SK-N-SH (cell line): ENCODE measurements at regions not wholly inside any gene's neighbourhood (a gene's known extent, or its start where the extent isn't known, plus 50 kb on each side); places are given as distances from the start of the nearest gene placed in this dataset.

Experiments
- CTCF ChIA-PET: fragments of 300-600, 350-600 bp; formaldehyde crosslinking; extraction: SDS; loops from one replicate; lab custom pipeline; 2021; lab: Yijun Ruan, JAX
- POLR2A ChIA-PET: fragments of 350-600 bp; sonication (Branson Sonifier 250); formaldehyde crosslinking; extraction: SDS; loops from one replicate; lab custom pipeline; 2020; ENCODE audit warnings: antibody characterized with exemption, inconsistent platforms; lab: Yijun Ruan, JAX
- DNase-seq: peaks from one replicate; pipeline ENCODE4 v3.0.0; 2012
- H2AFZ ChIP-seq: fragments of 200-600 bp; sonication (generic); 2 replicates; pipeline ENCODE4 v1.8.1; 2016; ENCODE audit warnings: antibody characterized with exemption, mild to moderate bottlenecking, low read depth
- H3F3A ChIP-seq: fragments of 200-600 bp; sonication (generic); replicated peaks from 2 replicates; pipeline ENCODE3; 2016; ENCODE audit warnings: antibody characterized with exemption, mild to moderate bottlenecking; ENCODE audit not compliant: insufficient read depth
- H3K27ac ChIP-seq, 2 experiments: fragments of 200-500 bp in 1 of 2; fragments of 200-600 bp in 1 of 2; sonication (Bioruptor generic) in 1 of 2; sonication (generic), shearing (Covaris generic) in 1 of 2; 2 replicates each; pipeline versions ENCODE4 v1.5.1 to v1.6.1; 2014 to 2016; ENCODE audit warnings: low read depth in 2 of 2, inconsistent platforms in 1 of 2, low read length in 1 of 2, mild to moderate bottlenecking in 1 of 2, mixed read lengths in 1 of 2
- H3K27me3 ChIP-seq: fragments of 200-600 bp; sonication (generic), shearing (Covaris generic); 2 replicates; pipeline ENCODE4 v1.6.1; 2016; ENCODE audit warnings: mixed run types; ENCODE audit not compliant: insufficient read depth
- H3K36me3 ChIP-seq, 2 experiments: fragments of 200-500 bp in 1 of 2; fragments of 200-600 bp in 1 of 2; sonication (Bioruptor generic) in 1 of 2; sonication (generic) in 1 of 2; replicated peaks in 1 of 2; 2 replicates each; pipeline versions ENCODE3 to v1.5.1; 2014 to 2016; ENCODE audit warnings: low read length in 1 of 2, mild to moderate bottlenecking in 1 of 2; ENCODE audit not compliant: insufficient read depth in 2 of 2, control insufficient read depth in 1 of 2
- H3K4me1 ChIP-seq, 2 experiments: fragments of 200-500 bp in 1 of 2; fragments of 200-600 bp in 1 of 2; sonication (Bioruptor generic) in 1 of 2; sonication (generic), shearing (Covaris generic) in 1 of 2; 2 replicates each; pipeline versions ENCODE4 v1.5.1 to v1.6.1; 2014 to 2016; ENCODE audit warnings: low read depth in 1 of 2, low read length in 1 of 2, mixed run types in 1 of 2; ENCODE audit not compliant: insufficient read depth in 2 of 2, control insufficient read depth in 1 of 2
- H3K4me2 ChIP-seq: fragments of 200-600 bp; sonication (generic), shearing (Covaris generic); 2 replicates; pipeline ENCODE4 v1.6.1; 2017; ENCODE audit warnings: mixed run types
- H3K4me3 ChIP-seq, 2 experiments: fragments of 200-500 bp in 1 of 2; fragments of 200-600 bp in 1 of 2; sonication (Bioruptor generic) in 1 of 2; sonication (generic), shearing (Covaris generic) in 1 of 2; 2 replicates each; pipeline versions ENCODE4 v1.5.1 to v1.8.1; 2014 to 2016; ENCODE audit warnings: low read depth in 2 of 2, inconsistent platforms in 1 of 2, low read length in 1 of 2, mild to moderate bottlenecking in 1 of 2, mixed read lengths in 1 of 2, moderate library complexity in 1 of 2
- H3K79me2 ChIP-seq: fragments of 200-600 bp; sonication (generic); 2 replicates; pipeline ENCODE4 v1.8.1; 2017; ENCODE audit warnings: mild to moderate bottlenecking; ENCODE audit not compliant: insufficient read depth
- H3K9ac ChIP-seq: fragments of 200-600 bp; sonication (generic); 2 replicates; pipeline ENCODE4 v1.6.1; 2017; ENCODE audit warnings: mixed run types
- H3K9me2 ChIP-seq: fragments of 200-600 bp; sonication (generic); 2 replicates; pipeline ENCODE4 v1.6.1; 2017; ENCODE audit warnings: mixed run types
- H3K9me3 ChIP-seq: fragments of 200-600 bp; sonication (generic); 2 replicates; pipeline ENCODE4 v1.6.1; 2017; ENCODE audit warnings: mixed run types, mild to moderate bottlenecking, moderate library complexity
- H4K20me1 ChIP-seq: fragments of 200-600 bp; sonication (generic); 2 replicates; pipeline ENCODE4 v1.6.1; 2017; ENCODE audit warnings: mild to moderate bottlenecking, mixed run types; ENCODE audit not compliant: insufficient read depth
- ELF1 ChIP-seq: IDR thresholded peaks from 2 replicates; pipeline ENCODE4 v1.4.0; 2012
- EP300 ChIP-seq, 2 experiments: IDR thresholded peaks; 2 replicates each; pipeline versions ENCODE4 v1.4.0 to v1.6.1; 2012; ENCODE audit warnings: borderline replicate concordance in 1 of 2, low read depth in 1 of 2, low read length in 1 of 2
- FOXJ3 ChIP-seq: sonication (generic); formaldehyde crosslinking; IDR thresholded peaks from 2 replicates; pipeline ENCODE4 v1.5.1; 2020; ENCODE audit warnings: mild to moderate bottlenecking, missing genetic modification reagents
- GABPA ChIP-seq: IDR thresholded peaks from 2 replicates; pipeline ENCODE4 v1.4.0; 2012; ENCODE audit warnings: low read depth, mild to moderate bottlenecking
- GATA2 ChIP-seq: sonication (generic); formaldehyde crosslinking; IDR thresholded peaks from 2 replicates; pipeline ENCODE4 v1.5.0; 2020; ENCODE audit warnings: mild to moderate bottlenecking, missing genetic modification reagents
- IRF3 ChIP-seq: fragments of 150-350 bp; IDR thresholded peaks from 2 replicates; pipeline ENCODE4 v1.6.1; 2016; ENCODE audit warnings: mild to moderate bottlenecking, low read depth, low read length
- RAD21 ChIP-seq: IDR thresholded peaks from 2 replicates; pipeline ENCODE4 v1.6.1; 2012; ENCODE audit warnings: mild to moderate bottlenecking, low read length
- REST ChIP-seq: IDR thresholded peaks from 2 replicates; pipeline ENCODE4 v1.6.1; 2012; ENCODE audit warnings: mild to moderate bottlenecking, low read depth, low read length, moderate library complexity
- RXRA ChIP-seq: IDR thresholded peaks from 2 replicates; pipeline ENCODE4 v1.4.0; 2012; ENCODE audit warnings: low read depth, mild to moderate bottlenecking, borderline replicate concordance
- SMC3 ChIP-seq: IDR thresholded peaks from 2 replicates; pipeline ENCODE4 v1.6.1; 2012; ENCODE audit warnings: low read depth, low read length, improper control_type of control experiment
- TCF12 ChIP-seq: IDR thresholded peaks from 2 replicates; pipeline ENCODE4 v1.4.0; 2012
- TEAD4 ChIP-seq: IDR thresholded peaks from 2 replicates; pipeline ENCODE4 v1.4.0; 2012; ENCODE audit warnings: mild to moderate bottlenecking, borderline replicate concordance; ENCODE audit not compliant: insufficient read depth
- WGBS: methylation state at CpG from one replicate; pipeline ENCODE4 v1.1.6; 2017; ENCODE audit warnings: low lambda C conversion rate; 5-methylcytosine and 5-hydroxymethylcytosine counted together

- Histone ChIP-seq H3K9me3 (no peaks in the 10 kb centered on the region), H3K4me2 (no peak overlapping the region), H3F3A (no peaks in the 10 kb centered on the region), H3K27me3 (no peaks in the 10 kb centered on the region), H3K79me2 (no peaks in the 10 kb centered on the region), H3K4me3 (no peak overlapping the region), H3K36me3 (no peaks in the 10 kb centered on the region), H3K9me2 (no peaks in the 10 kb centered on the region), H2AFZ (no peak overlapping the region), H3K4me1 (no peaks in the 10 kb centered on the region; a peak in 1 of 4 replicates), H4K20me1 (no peaks in the 10 kb centered on the region), H3K9ac (no peak overlapping the region), H3K27ac (no peak overlapping the region)
- DNase-seq: no peak
- WGBS: 5% methylated on average over 1 of the region's 1 CpG
- ChIA-PET POLR2A (no interaction called here), CTCF (no interaction called here)
- no peak for TF ChIP-seq REST
- TF ChIP-seq TCF12: no peak
- no peak for TF ChIP-seq EP300 (IDR thresholded peaks at IDR 0.05; ENCODE audit: borderline replicate concordance in 1 of 2, low read depth in 1 of 2, low read length in 1 of 2)
- TF ChIP-seq ELF1: no peak
- no peak for TF ChIP-seq RXRA
Measured at GRCh38 chr5:108545301-108545700, 163.4 kb upstream of the FBXL17 start.

- Histone ChIP-seq H3K79me2 (no peaks in the 10 kb centered on the region), H3K4me3 (no peak overlapping the region), H3K9ac (no peak overlapping the region), H3K4me1 (no peaks in the 10 kb centered on the region; a peak in 1 of 4 replicates), H3F3A (no peaks in the 10 kb centered on the region), H3K9me3 (no peaks in the 10 kb centered on the region), H3K4me2 (no peak overlapping the region), H3K36me3 (no peaks in the 10 kb centered on the region), H3K27me3 (no peaks in the 10 kb centered on the region), H4K20me1 (no peaks in the 10 kb centered on the region), H2AFZ (no peak overlapping the region), H3K9me2 (no peaks in the 10 kb centered on the region), H3K27ac (no peak overlapping the region)
- no peak for TF ChIP-seq FOXJ3 (CRISPR knock-in tag)
- POLR2A ChIA-PET: no interaction called here
- 58% methylated on average over 1 of the region's 1 CpG for WGBS
- CTCF ChIA-PET: interaction anchor here (0.8 kb wide), 1 partner anchor 98 kb away, joined by 4 read pairs; no protein-coding TSS in a partner anchor
- DNase-seq: no peak
Measured at GRCh38 chr5:108543486-108543885, 161.6 kb upstream of the FBXL17 start.

- Histone ChIP-seq H3K4me1 (no peaks in the 10 kb centered on the region), H3K9ac (no peak overlapping the region), H3K27ac (no peak overlapping the region), H3K4me3 (no peak overlapping the region), H3K9me2 (no peaks in the 10 kb centered on the region), H3K79me2 (no peaks in the 10 kb centered on the region), H2AFZ (no peak overlapping the region), H3K4me2 (no peak overlapping the region), H3K27me3 (no peaks in the 10 kb centered on the region), H4K20me1 (no peaks in the 10 kb centered on the region), H3K9me3 (no peaks in the 10 kb centered on the region), H3F3A (no peaks in the 10 kb centered on the region), H3K36me3 (no peaks in the 10 kb centered on the region)
- no peak for TF ChIP-seq GABPA
- TF ChIP-seq IRF3: no peak
- TF ChIP-seq TCF12: no peak
- TF ChIP-seq RAD21: no peak
- no peak for TF ChIP-seq TEAD4
- no peak for TF ChIP-seq REST
- no peak for TF ChIP-seq SMC3
- TF ChIP-seq GATA2 (CRISPR knock-in tag): no peak
- DNase-seq: no peak
- ChIA-PET POLR2A (no interaction called here), CTCF (interaction anchor here (1.0 kb wide), 1 partner anchor 100 kb away, joined by 4 read pairs; no protein-coding TSS in a partner anchor)
- WGBS: 94% methylated on average over 1 of the region's 1 CpG
Measured at GRCh38 chr5:108541836-108542235, 159.9 kb upstream of the FBXL17 start.
